ENCODE measurements at regions not wholly inside any gene's neighbourhood (a gene's known extent, or its start where the extent isn't known, plus 50 kb on each side); places are given as distances from the start of the nearest gene placed in this dataset.
"Not testable (repeated sequence)": the region's sequence is repeated elsewhere in the genome, so short reads cannot be mapped to it uniquely, and the experiment has no call there.

- no peak for FAIRE-seq
- no peak for DNase-seq (ENCODE audit: extremely low spot score, insufficient read length, low read depth)
Observed at GRCh38 chr6:145275787-145276186, 459.5 kb downstream of the EPM2A start.

- FAIRE-seq, result no peak
- DNase-seq (ENCODE audit: extremely low spot score, insufficient read length, low read depth), result no peak
Observed at GRCh38 chr6:145276756-145277155, 458.6 kb downstream of the EPM2A start.

DNA sequence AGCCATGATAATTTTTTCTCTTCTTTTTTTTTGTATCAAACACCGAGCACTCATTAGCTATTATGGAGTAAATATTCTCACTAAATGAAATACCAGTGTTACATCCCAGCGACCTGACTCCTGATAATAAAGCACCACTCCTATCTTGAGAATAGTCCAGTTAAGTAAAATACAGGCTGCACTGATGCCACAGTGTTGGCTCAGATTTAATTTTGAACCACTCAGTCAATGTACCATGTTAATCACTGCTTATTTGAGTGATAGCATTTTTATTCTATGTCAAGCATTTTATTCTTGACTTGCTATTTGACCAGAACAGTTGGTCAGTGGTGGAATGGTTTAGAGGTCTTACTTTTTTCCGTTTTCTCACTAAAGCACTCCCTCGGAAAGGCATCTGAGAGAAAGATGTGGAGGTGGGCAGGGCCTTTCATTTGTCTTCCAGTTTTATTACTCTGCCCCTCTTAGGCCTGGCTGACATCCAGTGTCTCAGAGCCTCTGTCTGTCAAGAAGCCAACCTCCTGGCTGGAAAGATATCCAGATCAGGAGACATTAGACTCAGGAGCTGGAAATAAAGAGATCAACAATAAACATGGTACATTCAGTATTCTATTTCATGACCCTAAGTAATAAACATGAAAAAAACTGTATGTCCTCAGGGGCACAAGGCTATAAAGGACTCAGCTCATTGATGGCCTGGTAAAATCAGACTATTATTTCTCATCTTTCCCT is 457.8 kb downstream of the EPM2A start:
- no peak for FAIRE-seq
- no peak for DNase-seq (ENCODE audit: extremely low spot score, insufficient read length, low read depth)

DNA sequence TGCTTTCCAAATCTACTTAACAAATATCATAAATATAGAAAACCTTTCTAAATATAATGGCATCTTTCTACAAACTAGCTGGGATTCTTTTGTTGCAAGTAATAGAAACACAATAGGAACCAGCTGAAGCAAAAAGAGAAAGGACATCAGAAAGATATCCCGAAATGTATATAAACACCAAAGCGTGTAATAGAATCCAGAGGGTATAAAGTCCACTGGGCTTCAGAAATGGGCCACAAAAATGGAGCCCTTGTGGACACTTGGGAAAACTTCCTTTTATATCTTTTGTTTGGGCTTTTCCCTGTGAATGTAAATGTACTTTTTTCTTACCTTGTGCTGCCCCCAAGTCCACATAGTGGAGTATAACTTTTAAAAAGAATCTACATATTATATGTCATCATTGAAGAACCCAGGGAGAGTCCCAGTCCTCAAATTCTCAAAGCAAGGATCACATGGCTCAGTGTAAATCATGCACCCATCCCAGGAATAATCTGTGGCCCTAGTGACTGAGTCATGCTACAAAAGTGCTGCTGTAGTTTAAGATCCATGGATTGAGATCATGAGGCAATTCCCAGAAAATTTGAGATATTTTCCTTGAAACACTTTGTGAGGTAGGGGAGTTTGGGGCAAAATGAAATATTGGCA is 457.0 kb downstream of the EPM2A start:
- FAIRE-seq, result no peak
- DNase-seq (ENCODE audit: extremely low spot score, insufficient read length, low read depth), result no peak

- no peak for FAIRE-seq
- no peak for DNase-seq (ENCODE audit: extremely low spot score, insufficient read length, low read depth)
Observed at GRCh38 chr6:145279551-145279950, 455.8 kb downstream of the EPM2A start.

GRCh38 chr6:145279993-145280392 is 455.3 kb downstream of the EPM2A start:
- no peak for FAIRE-seq
- no peak for DNase-seq (ENCODE audit: extremely low spot score, insufficient read length, low read depth)

GRCh38 chr6:145283209-145283608 is 452.1 kb downstream of the EPM2A start:
- FAIRE-seq; DNase-seq (ENCODE audit: extremely low spot score, insufficient read length, low read depth): not testable (repeated sequence)

DNA sequence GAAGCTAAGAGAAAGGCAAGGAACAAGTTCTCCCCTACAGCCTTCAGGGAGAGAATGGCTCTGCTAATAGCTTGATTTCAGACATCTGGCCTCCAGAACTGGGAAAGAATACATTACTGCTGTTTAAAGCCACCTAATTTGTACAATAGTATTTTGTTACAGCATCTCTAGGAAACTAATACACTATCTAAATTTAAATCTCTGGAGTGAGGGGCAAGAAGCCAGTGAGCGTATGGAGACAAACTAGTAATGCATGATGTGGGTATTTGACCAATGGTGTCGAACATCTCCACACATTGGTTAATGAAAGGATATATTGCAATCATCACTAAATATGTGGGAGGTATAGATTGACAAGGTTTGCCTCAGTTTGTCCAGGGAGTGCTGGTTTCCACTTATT is 451.5 kb downstream of the EPM2A start:
- no peak for DNase-seq (ENCODE audit: extremely low spot score, insufficient read length, low read depth)
- no peak for FAIRE-seq

- DNase-seq (ENCODE audit: extremely low spot score, insufficient read length, low read depth) (no peak), FAIRE-seq (no peak)
Observed at GRCh38 chr6:145286916-145287315, 448.4 kb downstream of the EPM2A start.

- no peak for FAIRE-seq
- no peak for DNase-seq (ENCODE audit: extremely low spot score, insufficient read length, low read depth)
Observed at GRCh38 chr6:145289573-145289972, 445.7 kb downstream of the EPM2A start.

- no peak for FAIRE-seq
Observed at GRCh38 chr6:145290122-145290521, 445.2 kb downstream of the EPM2A start.

GRCh38 chr6:145292066-145292465 is 443.3 kb downstream of the EPM2A start:
- FAIRE-seq, result no peak
- no peak for DNase-seq (ENCODE audit: extremely low spot score, insufficient read length, low read depth)

More at GRCh38 chr6:145290122-145290521, 445.2 kb downstream of the EPM2A start:
- no peak for DNase-seq (ENCODE audit: extremely low spot score, insufficient read length, low read depth)

- FAIRE-seq (no peak), DNase-seq (ENCODE audit: extremely low spot score, insufficient read length, low read depth) (no peak)
Observed at GRCh38 chr6:145294942-145295341, 440.4 kb downstream of the EPM2A start.

DNA sequence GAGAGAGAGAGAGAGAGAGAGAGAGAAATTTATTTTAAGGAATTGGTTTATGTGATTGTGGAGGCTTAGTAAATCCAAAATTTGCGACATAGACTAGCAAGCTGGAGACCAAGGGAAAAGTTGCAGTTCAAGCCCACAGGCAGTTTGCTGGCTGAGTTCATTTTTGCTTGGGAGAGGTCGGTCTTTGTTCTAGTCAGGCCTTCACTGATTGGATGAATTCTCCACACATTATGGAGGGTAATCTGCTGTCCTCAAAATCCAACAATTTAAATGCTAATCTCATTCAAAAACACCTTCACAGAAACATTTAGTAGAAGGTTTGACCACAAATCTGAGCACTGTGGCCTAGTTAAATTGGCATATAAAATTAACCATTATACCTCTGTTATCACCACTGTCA is 439.6 kb downstream of the EPM2A start:
- FAIRE-seq (no peak), DNase-seq (ENCODE audit: extremely low spot score, insufficient read length, low read depth) (no peak)

- DNase-seq (ENCODE audit: extremely low spot score, insufficient read length, low read depth) (no peak), FAIRE-seq (no peak)
Observed at GRCh38 chr6:145305670-145306069, 429.6 kb downstream of the EPM2A start.

GRCh38 chr6:145306489-145306888 is 428.8 kb downstream of the EPM2A start:
- DNase-seq (ENCODE audit: extremely low spot score, insufficient read length, low read depth) (no peak), FAIRE-seq (no peak)

- no peak for FAIRE-seq
- no peak for DNase-seq (ENCODE audit: extremely low spot score, insufficient read length, low read depth)
Observed at GRCh38 chr6:145309842-145310535, 425.3 kb downstream of the EPM2A start.

GRCh38 chr6:145312481-145312880 is 422.8 kb downstream of the EPM2A start:
- no peak for DNase-seq (ENCODE audit: extremely low spot score, insufficient read length, low read depth)
- no peak for FAIRE-seq

DNA sequence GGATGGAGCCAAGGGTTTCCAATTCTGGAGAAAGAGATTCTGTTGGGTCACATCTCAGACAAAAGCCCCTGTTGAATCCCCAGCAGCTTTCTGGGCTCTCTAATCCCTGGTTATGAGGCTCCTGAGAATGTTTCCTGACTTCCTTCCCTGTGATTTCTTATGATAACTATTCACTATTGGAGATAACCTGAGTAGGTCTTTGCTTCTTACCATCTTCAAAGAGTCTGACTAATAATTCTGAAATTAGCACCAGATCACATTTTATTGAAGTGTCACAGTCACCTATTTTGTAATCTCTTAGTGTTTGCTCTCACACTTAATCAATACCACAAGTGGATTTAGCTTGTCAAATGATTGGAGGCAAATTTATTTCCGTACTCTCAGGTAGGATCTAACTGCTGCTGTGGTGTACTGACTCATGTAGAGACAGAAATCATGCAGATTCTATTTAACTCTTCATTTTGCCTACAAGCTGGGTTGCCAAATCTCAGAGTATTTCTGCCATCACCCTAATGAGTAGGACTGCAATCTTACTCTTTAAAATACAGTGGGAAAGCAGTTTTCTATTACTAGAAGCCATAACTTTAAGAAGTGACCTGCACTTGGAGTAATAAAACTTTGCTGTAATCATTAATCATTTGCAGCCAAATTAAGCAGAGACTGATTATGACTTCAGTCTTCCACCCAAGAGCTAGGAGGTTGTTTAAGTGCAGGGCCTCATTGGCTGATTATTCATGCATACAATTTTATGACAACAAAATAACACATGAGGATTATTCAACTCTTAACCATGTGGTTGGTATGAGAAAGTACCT is 422.1 kb downstream of the EPM2A start:
- DNase-seq (ENCODE audit: extremely low spot score, insufficient read length, low read depth), result no peak
- FAIRE-seq, result no peak

- FAIRE-seq, result no peak
- DNase-seq (ENCODE audit: extremely low spot score, insufficient read length, low read depth), result no peak
Observed at GRCh38 chr6:145315982-145316600, 419.2 kb downstream of the EPM2A start.
